GM12875 (cell line): ENCODE measurements at regions not wholly inside any gene's neighbourhood (a gene's known extent, or its start where the extent isn't known, plus 50 kb on each side); places are given as distances from the start of the nearest gene placed in this dataset.

Source experiments
- H3K4me3 ChIP-seq: one replicate; pipeline ENCODE4 v1.5.1; 2011; ENCODE audit warnings: low read depth, low read length, control low read depth
- CTCF ChIP-seq: IDR thresholded peaks from 2 replicates; pipeline ENCODE4 v1.5.1; 2011; ENCODE audit warnings: low read depth, mild to moderate bottlenecking, control low read depth, inconsistent platforms, low read length, moderate library complexity, borderline replicate concordance; ENCODE audit not compliant: insufficient read depth

GRCh38 chr9:87425202-87425601 lies 72.5 kb upstream of the DAPK1 start:
- TF ChIP-seq CTCF: no peak
- no peak overlapping the region for H3K4me3 ChIP-seq

- H3K4me3 ChIP-seq: no peak overlapping the region
- TF ChIP-seq CTCF: no peak
Measured at GRCh38 chr9:87427851-87428506, 69.7 kb upstream of the DAPK1 start.

- no peak for TF ChIP-seq CTCF
- H3K4me3 ChIP-seq: no peak overlapping the region
Measured at GRCh38 chr9:87428659-87429058, 69.0 kb upstream of the DAPK1 start.

- no peak overlapping the region for H3K4me3 ChIP-seq
- no peak for TF ChIP-seq CTCF
Measured at GRCh38 chr9:87431837-87432236, 65.8 kb upstream of the DAPK1 start.

- TF ChIP-seq CTCF: no peak
- no peak overlapping the region for H3K4me3 ChIP-seq
Measured at GRCh38 chr9:87433853-87434252, 63.8 kb upstream of the DAPK1 start.

- TF ChIP-seq CTCF: no peak
Measured at GRCh38 chr9:87434366-87434765, 63.3 kb upstream of the DAPK1 start.

GRCh38 chr9:87435189-87435880 lies 62.3 kb upstream of the DAPK1 start:
- H3K4me3 ChIP-seq: no peak overlapping the region
- TF ChIP-seq CTCF: no peak

More at GRCh38 chr9:87434366-87434765, 63.3 kb upstream of the DAPK1 start:
- no peak overlapping the region for H3K4me3 ChIP-seq
